T47D (cell line): ENCODE measurements at regions not wholly inside any gene's neighbourhood (a gene's known extent, or its start where the extent isn't known, plus 50 kb on each side); places are given as distances from the start of the nearest gene placed in this dataset.

Experiments used
- DNase-seq, 2 experiments: peaks; one replicate each; pipeline versions ENCODE4 v3.0.0 to v3.0.0-alpha.2; 2011 to 2012; ENCODE audit warnings: low read depth in 1 of 2, low spot score in 1 of 2
- JUND ChIP-seq: IDR thresholded peaks from 2 replicates; pipeline ENCODE4 v1.6.1; 2012; ENCODE audit warnings: low read depth
- in situ Hi-C: cut with HindIII; loops from 2 replicates; pipeline ENCODE4 v1.10.0; 2016; ENCODE audit warnings: low sequenced_read_pairs, low pct_unique_long_range_greater_than_20kb

DNA sequence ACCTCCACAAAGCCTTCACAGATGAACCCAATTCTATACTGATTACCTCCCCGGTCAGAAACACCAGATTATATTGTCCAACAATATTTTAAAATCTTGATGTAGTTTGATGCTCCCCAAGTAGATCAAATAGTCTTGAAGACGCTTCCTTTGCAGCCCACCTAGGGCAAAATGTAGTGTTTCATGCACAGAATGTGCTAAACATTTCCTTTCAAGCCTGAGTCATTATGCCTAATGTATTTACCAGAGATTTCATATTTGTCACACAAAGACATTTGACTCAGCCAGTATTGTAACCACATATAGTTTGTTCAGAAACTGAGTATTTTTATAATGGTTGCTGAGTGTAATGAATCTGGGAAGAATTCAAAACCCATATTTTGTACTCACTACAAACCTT lies 1396.8 kb downstream of the LRRC4C start:
- DNase-seq, result no peak
- TF ChIP-seq JUND, result no peak
- in situ Hi-C loops, result no loop called here

GRCh38 chr11:40061221-40061620 lies 1398.2 kb downstream of the LRRC4C start:
- in situ Hi-C loops, result no loop called here
- DNase-seq, result no peak
- TF ChIP-seq JUND, result no peak

DNA sequence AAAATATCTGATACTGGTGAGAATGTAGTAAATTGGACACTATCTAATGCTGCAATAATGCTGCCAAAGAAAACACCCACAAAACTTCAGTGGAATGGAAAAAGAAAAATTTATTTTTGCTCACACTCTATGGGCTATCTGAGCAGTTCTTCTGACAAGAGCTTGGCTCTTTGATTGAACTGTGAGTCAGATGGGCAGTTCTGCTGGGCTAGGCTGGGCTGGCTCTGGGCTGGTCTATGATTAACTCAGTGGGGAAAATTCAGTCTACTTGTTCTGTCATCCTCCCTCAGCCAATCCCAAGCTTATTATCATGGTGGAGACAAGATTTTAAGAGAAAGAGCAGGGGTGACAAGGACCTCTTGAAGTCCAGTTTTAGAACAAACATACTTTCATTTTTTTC lies 1404.8 kb downstream of the LRRC4C start:
- DNase-seq, result no peak
- in situ Hi-C loops, result no loop called here
- no peak for TF ChIP-seq JUND

- in situ Hi-C loops, result no loop called here
- TF ChIP-seq JUND, result no peak
- DNase-seq, result no peak
Measured at GRCh38 chr11:40045312-40045711, 1414.1 kb downstream of the LRRC4C start.

GRCh38 chr11:40037005-40037404 lies 1422.4 kb downstream of the LRRC4C start:
- no peak for TF ChIP-seq JUND
- in situ Hi-C loops, result no loop called here
- DNase-seq, result no peak

GRCh38 chr11:40032331-40032730 lies 1427.1 kb downstream of the LRRC4C start:
- DNase-seq, result no peak
- in situ Hi-C loops, result no loop called here

DNA sequence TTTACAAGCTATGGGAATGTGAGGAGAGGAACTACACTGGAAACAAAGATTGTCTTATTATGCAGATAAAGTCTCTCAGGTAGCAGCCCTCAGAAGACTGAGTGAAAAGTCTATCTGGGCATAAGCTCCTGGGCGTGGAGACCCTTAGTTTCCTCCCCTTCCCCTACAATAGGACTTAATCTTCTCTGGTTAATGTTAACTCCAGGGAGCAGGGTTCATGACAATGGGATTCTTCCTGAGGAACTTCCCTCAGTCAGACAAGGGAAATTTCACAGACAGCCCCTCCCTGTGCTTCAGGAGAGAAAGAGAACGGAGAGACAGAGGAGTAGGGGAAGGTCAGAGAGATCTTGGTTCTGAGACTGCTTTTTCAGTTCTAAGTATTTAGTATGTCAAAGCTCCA lies 1428.6 kb downstream of the LRRC4C start:
- in situ Hi-C loops, result no loop called here

More at GRCh38 chr11:40032331-40032730, 1427.1 kb downstream of the LRRC4C start:
- no peak for TF ChIP-seq JUND

DNA sequence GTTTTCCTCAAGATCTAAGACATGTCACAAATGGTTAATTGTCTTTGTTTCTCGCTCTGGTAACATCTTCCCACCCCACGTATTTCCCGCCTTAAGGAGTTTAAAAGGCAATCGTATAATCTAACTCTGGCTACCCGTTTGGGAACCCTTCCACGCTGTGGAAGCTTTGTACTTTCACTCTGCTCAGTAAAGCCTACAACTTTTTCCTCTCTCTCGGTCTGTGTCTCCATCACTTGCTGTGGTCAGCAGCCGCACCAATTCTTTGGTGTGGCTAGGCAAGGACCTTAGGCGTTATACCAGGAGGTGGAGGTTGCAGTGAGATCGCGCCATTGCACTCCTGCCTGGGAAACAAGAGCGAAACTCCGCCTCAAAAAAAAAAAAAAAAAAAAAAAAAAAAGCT lies 1430.1 kb downstream of the LRRC4C start:
- peak in 1 of 2 experiments; percentile 15 for DNase-seq
- in situ Hi-C loops, result no loop called here
- no peak for TF ChIP-seq JUND

More for the DNA sequence above, 1428.6 kb downstream of the LRRC4C start:
- DNase-seq, result no peak
- no peak for TF ChIP-seq JUND

DNA sequence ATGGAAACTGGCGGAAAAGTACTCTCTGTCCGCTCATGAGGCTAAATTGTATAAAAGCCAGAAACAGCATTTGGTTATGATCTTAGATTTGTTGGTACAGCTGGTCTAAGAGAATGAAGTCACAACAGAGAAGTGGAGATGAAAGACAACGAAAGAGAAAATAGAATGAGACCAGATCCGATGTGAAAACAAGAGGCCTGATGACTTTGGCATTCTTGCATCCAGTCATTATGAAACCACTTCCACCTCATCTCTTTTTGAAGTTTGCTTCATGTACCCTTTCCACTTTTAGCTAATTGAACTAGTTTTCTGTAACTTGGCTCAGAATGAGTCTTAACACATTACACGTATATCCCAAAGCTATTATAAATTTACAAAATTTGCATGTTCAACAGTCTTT lies 1431.7 kb downstream of the LRRC4C start:
- in situ Hi-C loops, result no loop called here
- TF ChIP-seq JUND, result no peak

GRCh38 chr11:40023724-40024123 lies 1435.7 kb downstream of the LRRC4C start:
- TF ChIP-seq JUND, result no peak
- in situ Hi-C loops, result no loop called here
- no peak for DNase-seq

More for the DNA sequence above, 1431.7 kb downstream of the LRRC4C start:
- DNase-seq, result no peak

- no peak for DNase-seq
- in situ Hi-C loops, result no loop called here
- TF ChIP-seq JUND, result no peak
Measured at GRCh38 chr11:40010011-40010410, 1449.4 kb downstream of the LRRC4C start.

DNA sequence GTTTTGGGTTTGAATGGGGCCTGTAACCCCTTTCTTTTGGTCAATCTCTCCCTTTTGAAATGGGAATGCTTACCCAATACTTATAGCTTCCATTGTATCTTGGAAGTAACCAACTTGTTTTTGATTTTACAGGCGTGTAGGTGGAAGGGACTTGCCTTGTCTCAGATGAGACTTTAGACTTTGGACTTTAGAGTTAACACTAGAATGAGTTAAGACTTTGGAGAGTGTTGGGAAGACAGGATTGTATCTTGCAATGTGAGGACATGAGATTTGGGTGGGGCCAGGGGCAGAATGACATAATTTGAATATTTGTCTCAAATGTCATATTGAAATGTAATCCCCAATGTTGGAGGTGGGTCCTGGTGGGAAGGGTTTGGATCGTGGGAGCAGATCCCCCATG lies 1466.9 kb downstream of the LRRC4C start:
- no peak for TF ChIP-seq JUND
- DNase-seq, result no peak
- in situ Hi-C loops, result no loop called here

- in situ Hi-C loops, result no loop called here
- DNase-seq, result peak in 1 of 2 experiments; percentile 10
- TF ChIP-seq JUND, result no peak
Measured at GRCh38 chr11:39990421-39990831, 1469.0 kb downstream of the LRRC4C start.

- no peak for DNase-seq
- in situ Hi-C loops, result no loop called here
- no peak for TF ChIP-seq JUND
Measured at GRCh38 chr11:39975091-39975490, 1484.4 kb downstream of the LRRC4C start.
